ENCODE measurements at regions not wholly inside any gene's neighbourhood (a gene's known extent, or its start where the extent isn't known, plus 50 kb on each side); places are given as distances from the start of the nearest gene placed in this dataset.

GRCh38 chr2:191749181-191749540, 71.2 kb downstream of the NABP1 start:
- TF ChIP-seq, protein P1, sequence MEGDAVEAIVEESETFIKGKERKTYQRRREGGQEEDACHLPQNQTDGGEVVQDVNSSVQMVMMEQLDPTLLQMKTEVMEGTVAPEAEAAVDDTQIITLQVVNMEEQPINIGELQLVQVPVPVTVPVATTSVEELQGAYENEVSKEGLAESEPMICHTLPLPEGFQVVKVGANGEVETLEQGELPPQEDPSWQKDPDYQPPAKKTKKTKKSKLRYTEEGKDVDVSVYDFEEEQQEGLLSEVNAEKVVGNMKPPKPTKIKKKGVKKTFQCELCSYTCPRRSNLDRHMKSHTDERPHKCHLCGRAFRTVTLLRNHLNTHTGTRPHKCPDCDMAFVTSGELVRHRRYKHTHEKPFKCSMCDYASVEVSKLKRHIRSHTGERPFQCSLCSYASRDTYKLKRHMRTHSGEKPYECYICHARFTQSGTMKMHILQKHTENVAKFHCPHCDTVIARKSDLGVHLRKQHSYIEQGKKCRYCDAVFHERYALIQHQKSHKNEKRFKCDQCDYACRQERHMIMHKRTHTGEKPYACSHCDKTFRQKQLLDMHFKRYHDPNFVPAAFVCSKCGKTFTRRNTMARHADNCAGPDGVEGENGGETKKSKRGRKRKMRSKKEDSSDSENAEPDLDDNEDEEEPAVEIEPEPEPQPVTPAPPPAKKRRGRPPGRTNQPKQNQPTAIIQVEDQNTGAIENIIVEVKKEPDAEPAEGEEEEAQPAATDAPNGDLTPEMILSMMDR (IDR thresholded peaks at IDR 0.05) = no peak
- DNase-seq (no peak), ATAC-seq (ENCODE audit: poor library complexity) (no peak)
- peaks cover 0 to 6% of the 10 kb centered on the region in 2 experiments for H3K27me3 ChIP-seq (ENCODE audit: control insufficient read depth in 1 of 2, insufficient read depth in 2 of 2, low read length in 2 of 2)
- H3K4me1 Mint-ChIP-seq (ENCODE audit: low read depth) = no peaks in the 10 kb centered on the region
- H3K4me3 ChIP-seq (ENCODE audit: low read length) = no peak overlapping the region
- H3K36me3 ChIP-seq (ENCODE audit: insufficient read depth, low read length) = no peaks in the 10 kb centered on the region
- no peak overlapping the region for H3K27ac ChIP-seq (ENCODE audit: low read depth in 1 of 2, low read length in 2 of 2)
- ChIA-PET POLR2A (no interaction called here), CTCF (interaction anchor here (1.7 kb wide), 1 partner anchor 9 kb away, joined by 5 read pairs; no protein-coding TSS in a partner anchor)
- peaks cover 54% of the 10 kb centered on the region for H3K27me3 Mint-ChIP-seq
- H3K27ac Mint-ChIP-seq = no peak overlapping the region
- no peaks in the 10 kb centered on the region for H3K4me1 ChIP-seq (ENCODE audit: insufficient read depth, low read length)
- no peaks in the 10 kb centered on the region for H3K9me3 ChIP-seq (ENCODE audit: control insufficient read depth in 1 of 2, insufficient read depth in 1 of 2, low read length in 2 of 2)
- H3K36me3 Mint-ChIP-seq (ENCODE audit: low read depth) = no peaks in the 10 kb centered on the region
- intact Hi-C loops (cut with DNase I, micrococcal nuclease) = no loop called here
- H3K4me3 Mint-ChIP-seq = no peak overlapping the region
- no peaks in the 10 kb centered on the region for H3K9me3 Mint-ChIP-seq

DNA sequence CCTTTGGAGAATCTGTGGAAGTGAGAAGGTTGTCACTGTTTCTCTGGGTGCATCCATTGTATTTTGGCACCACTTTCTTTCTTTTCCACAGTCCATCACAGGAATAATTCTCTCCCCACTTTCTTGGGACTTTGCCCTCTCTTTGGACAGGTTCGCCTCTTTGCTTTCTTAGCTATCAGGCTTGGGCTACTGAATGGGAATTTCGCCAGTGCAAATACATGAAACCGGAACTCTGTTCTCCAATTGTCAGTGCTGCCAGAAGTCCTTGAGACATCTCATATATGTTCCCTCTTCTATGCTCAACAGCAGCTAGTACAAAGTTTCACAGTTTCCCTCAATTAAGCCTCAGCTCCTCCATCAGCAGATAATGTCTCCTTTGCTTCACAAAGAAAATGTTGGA, 76.2 kb downstream of the NABP1 start:
- CTCF ChIA-PET = no interaction called here
- no peak for ATAC-seq (ENCODE audit: poor library complexity)

DNA sequence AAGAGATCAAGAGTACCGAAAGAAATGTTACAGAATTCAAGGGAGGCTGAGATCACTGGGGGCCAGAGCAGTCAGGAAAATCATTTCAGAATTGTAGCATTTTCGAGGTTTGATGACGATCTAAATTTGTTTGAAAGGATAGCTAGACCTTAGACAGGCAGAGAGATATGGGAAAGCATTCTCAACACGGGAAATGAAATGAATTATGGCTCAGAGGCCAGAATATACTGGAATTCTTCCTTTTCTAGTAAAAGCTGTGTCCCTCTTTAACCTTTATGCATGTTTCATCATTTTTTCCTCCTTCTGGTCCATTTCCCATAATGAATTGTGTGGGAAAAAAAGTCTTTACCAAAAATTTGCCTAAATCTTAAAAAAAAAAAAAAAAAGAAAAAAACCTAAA, 78.8 kb downstream of the NABP1 start:
- H3K27ac Mint-ChIP-seq = no peak overlapping the region
- ATAC-seq (ENCODE audit: poor library complexity) = no peak
- intact Hi-C loops (cut with DNase I, micrococcal nuclease) = no loop called here
- no peaks in the 10 kb centered on the region for H3K9me3 ChIP-seq (ENCODE audit: control insufficient read depth in 1 of 2, insufficient read depth in 1 of 2, low read length in 2 of 2)
- no peaks in the 10 kb centered on the region for H3K36me3 ChIP-seq (ENCODE audit: insufficient read depth, low read length)
- peaks cover 30% of the 10 kb centered on the region for H3K27me3 Mint-ChIP-seq
- no peak overlapping the region for H3K27ac ChIP-seq (ENCODE audit: low read depth in 1 of 2, low read length in 2 of 2)
- ChIA-PET CTCF (no interaction called here), POLR2A (no interaction called here)
- DNase-seq = no peak
- H3K4me3 Mint-ChIP-seq = no peak overlapping the region
- TF ChIP-seq, protein P1 (IDR thresholded peaks at IDR 0.05) = no peak
- H3K9me3 Mint-ChIP-seq = no peaks in the 10 kb centered on the region
- H3K27me3 ChIP-seq (ENCODE audit: control insufficient read depth in 1 of 2, insufficient read depth in 2 of 2, low read length in 2 of 2) = no peaks in the 10 kb centered on the region
- no peaks in the 10 kb centered on the region for H3K4me1 Mint-ChIP-seq (ENCODE audit: low read depth)
- H3K36me3 Mint-ChIP-seq (ENCODE audit: low read depth) = no peaks in the 10 kb centered on the region
- H3K4me1 ChIP-seq (ENCODE audit: insufficient read depth, low read length) = peaks cover 3% of the 10 kb centered on the region
- no peak overlapping the region for H3K4me3 ChIP-seq (ENCODE audit: low read length)

More for the DNA sequence above, 76.2 kb downstream of the NABP1 start:
- Mint-ChIP-seq H3K4me3 (no peak overlapping the region), H3K36me3 (ENCODE audit: low read depth) (no peaks in the 10 kb centered on the region), H3K9me3 (no peaks in the 10 kb centered on the region), H3K4me1 (ENCODE audit: low read depth) (no peaks in the 10 kb centered on the region), H3K27ac (no peak overlapping the region), H3K27me3 (peaks cover 27% of the 10 kb centered on the region)
- intact Hi-C loops (cut with DNase I, micrococcal nuclease) = no loop called here
- TF ChIP-seq, protein P1 (IDR thresholded peaks at IDR 0.05) = no peak
- DNase-seq = no peak
- Histone ChIP-seq H3K27ac (ENCODE audit: low read depth in 1 of 2, low read length in 2 of 2) (no peak overlapping the region), H3K27me3 (ENCODE audit: control insufficient read depth in 1 of 2, insufficient read depth in 2 of 2, low read length in 2 of 2) (no peaks in the 10 kb centered on the region), H3K4me3 (ENCODE audit: low read length) (no peak overlapping the region), H3K9me3 (ENCODE audit: control insufficient read depth in 1 of 2, insufficient read depth in 1 of 2, low read length in 2 of 2) (no peaks in the 10 kb centered on the region), H3K36me3 (ENCODE audit: insufficient read depth, low read length) (no peaks in the 10 kb centered on the region), H3K4me1 (ENCODE audit: insufficient read depth, low read length) (peaks cover 3% of the 10 kb centered on the region)
- POLR2A ChIA-PET = no interaction called here
